Skin of body (tissue), 1 donor: ENCODE measurements at regions not wholly inside any gene's neighbourhood (a gene's known extent, or its start where the extent isn't known, plus 50 kb on each side); places are given as distances from the start of the nearest gene placed in this dataset.

Source experiments
- DNase-seq: peaks from one replicate; lab custom pipeline; 2025; lab: John Stamatoyannopoulos, UW

DNA sequence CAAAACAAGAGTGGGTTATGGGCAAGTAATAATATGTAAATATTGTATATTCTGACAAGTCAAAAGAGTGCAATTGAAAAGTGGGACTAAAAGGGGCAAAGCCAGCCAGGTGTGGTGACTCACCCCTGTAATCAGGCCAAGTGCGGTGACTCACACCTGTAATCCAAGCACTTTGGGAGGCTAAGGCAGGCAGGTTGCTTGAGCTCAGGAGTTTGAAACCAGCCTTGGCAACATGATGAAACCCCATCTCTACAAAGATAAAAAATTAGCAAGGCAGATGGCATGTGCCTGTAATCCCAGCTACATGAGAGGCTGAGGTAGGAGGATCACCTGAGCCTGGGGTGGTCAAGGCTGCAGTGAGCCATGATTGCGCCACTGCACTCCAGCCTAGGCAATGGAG, 304.0 kb downstream of the HHIPL2 start:
- DNase-seq = no peak

- DNase-seq = no peak
Observed at GRCh38 chr1:222242492-222242891, 305.4 kb downstream of the HHIPL2 start.

GRCh38 chr1:222241410-222241809, 306.5 kb downstream of the HHIPL2 start:
- DNase-seq = no peak

DNA sequence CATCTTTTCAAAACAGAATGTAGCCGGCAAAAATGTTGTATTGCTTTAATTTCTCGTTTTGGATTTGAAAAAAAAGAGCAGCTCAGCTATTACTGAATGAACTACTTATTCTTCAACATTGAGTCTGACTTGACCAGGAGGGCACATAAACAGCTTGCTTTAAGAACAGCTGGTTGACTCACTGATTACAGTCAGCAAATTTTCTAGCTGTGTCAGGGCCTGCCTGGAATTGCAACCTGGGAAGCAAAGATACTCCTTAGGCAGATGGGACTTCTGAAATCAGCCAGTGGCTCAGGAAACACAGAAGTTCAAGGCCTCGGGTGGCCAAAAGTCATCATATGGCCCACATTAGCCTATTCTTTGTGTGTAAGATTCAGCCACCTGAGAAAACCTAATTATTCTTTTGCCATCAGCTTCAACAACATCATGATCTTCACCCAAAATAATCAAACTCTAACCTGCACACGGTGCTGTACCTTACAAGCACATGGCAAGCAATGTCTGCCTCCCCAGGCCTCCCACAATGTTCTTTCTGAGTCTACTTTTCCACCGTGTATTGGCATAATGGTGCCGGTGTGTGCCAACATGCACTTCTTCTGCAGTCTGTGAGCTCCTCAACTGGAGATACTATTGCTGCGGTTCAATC, 307.2 kb downstream of the HHIPL2 start:
- no peak for DNase-seq

DNA sequence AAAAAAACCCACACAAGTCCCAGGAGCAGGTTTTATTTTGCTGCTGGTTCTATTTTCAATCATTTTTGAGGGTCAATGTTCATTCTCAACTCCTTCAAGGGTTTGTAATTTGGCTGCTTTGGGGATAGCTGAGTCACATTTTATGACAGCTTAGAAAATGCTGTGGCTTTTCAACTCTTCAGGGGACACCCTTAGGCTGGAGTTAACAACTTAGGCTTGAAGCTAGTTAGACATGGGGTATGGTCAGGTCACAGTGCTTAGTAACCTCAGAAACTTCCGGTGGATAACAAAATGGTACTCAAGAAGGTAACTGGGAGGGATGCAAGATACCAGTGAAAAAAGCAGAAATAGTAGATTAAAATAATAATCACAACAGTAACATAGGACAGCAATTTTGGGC, 308.8 kb downstream of the HHIPL2 start:
- DNase-seq = no peak

DNA sequence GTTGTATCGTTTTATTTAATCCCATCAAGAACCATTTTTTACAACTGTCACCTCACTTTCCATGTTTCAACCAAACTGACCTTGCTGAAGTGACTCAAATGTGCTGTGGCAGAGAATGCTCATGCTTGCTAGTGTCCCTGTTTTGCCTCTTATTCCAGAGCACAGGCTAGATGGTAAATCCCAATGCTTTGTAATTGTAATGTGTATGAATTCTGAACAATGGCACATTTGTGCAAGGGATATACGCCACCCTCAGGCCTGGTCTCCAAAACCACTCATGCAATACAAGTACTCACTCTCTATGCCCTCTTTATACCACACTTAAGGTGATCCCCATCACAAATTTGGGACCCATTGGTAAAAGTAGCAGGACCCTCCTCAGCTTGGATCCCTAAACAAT, 313.6 kb downstream of the HHIPL2 start:
- DNase-seq = no peak

DNA sequence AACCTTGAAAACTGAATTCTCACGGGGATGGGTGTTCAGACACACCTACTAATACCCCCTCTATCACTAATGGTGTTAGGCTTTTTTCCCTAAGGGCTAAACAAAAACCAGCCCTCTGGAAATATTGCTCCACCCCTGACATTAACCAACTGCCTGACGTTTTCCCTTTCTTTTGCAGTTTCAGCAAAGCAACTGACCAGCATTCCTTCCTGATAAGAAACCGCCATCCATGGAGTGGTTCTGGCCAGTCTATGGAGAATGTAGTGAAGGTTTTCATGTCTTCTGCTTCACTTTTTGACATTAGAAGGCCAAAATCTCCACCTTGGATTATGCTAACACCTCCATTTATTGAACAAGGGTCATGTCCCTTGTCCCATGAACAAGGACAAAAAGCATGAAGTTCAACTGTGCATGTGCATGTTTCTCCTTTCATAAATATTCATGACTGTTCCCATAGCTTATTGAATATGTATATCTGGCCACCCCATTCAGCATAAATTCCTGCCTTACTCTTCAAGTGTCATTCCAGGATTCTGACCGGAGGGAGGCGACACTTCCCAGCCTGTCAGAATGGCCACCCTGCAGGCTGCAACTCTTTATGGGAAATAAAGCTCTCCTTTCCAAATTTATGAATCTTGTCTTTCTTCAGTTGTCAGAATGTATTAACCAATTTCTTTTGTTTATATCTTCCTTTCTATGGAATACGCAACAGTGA, 314.3 kb downstream of the HHIPL2 start:
- DNase-seq = no peak

DNA sequence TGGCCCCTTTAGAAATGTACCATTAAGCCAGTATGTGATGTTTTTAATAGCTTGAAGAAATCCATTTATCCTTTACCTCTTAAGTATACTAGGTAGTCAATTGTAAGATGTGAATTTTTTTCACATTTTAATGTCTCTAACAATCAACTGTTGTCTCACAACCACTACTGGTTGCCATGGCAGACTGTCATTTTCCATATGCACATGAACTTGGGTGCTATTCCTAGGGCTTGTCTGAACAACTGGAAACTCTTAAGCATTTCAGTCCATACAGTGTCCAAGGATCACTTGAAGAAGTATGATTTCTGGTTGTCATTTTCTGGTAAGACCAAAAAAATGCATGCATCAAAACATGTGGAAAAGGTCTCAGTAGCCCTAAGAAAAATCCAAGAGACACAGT, 315.1 kb downstream of the HHIPL2 start:
- no peak for DNase-seq

- peak; percentile 44 for DNase-seq
Observed at GRCh38 chr1:222229672-222230312, 318.1 kb downstream of the HHIPL2 start.

GRCh38 chr1:222225316-222225691, 322.6 kb downstream of the HHIPL2 start:
- peak; percentile 89 for DNase-seq

- no peak for DNase-seq
Observed at GRCh38 chr1:222224636-222225315, 323.1 kb downstream of the HHIPL2 start.

DNA sequence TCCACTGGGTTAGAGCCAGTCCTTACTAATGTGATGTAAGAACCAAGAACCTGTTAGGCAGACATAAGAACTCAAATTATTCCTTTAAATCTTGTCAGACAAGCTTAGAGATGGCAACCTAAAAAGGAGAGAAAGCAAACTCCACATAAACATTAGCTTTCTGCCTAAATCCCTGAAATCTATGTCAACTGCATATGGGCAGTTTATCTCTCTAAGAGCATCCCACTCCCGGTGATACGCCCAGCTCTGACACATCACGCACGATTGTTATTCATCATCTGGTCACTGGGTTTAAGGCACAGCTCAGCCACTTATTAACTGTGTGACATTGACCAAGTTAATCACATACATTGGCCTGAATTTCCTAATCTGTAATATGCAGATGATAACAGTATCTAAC, 323.7 kb downstream of the HHIPL2 start:
- DNase-seq = no peak

DNA sequence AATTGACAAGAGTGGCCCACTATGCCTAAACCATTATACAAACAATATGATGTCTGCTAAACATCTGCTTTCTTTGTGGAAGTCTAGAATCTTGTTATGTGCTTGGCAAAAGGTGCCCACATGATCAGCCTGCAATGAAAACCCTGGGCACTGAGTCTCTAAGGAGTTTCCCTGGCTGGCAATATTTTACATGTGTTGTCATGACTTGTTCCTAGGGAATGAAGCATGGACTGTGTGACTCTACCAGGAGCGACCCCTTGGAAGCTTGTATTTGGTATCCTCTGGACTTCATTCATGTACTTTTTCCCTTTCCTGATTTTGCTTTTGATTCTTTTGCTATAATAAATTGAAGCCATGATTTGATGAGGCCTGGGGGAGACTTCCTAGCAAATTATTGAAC, 324.9 kb downstream of the HHIPL2 start:
- DNase-seq = no peak

GRCh38 chr1:222216255-222216754, 331.6 kb downstream of the HHIPL2 start:
- DNase-seq = no peak

DNA sequence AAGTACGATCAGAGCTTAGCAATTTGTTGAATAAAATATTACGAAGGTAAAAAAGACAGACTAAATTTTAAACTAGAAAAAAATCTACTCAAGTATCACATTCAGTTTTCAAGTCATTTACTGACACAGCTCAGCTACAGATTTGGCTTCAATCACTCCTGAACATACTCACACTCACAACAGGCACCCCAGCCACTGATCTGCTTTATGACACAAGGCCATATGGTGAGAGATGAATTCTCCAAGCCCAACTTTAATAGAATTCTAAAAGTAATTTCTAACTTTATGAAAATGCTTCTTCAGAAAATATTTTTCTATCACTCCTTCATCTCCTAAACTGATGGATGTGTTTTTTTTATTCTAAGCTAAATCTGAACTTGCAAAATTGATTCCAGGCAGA, 337.1 kb downstream of the HHIPL2 start:
- DNase-seq = no peak

DNA sequence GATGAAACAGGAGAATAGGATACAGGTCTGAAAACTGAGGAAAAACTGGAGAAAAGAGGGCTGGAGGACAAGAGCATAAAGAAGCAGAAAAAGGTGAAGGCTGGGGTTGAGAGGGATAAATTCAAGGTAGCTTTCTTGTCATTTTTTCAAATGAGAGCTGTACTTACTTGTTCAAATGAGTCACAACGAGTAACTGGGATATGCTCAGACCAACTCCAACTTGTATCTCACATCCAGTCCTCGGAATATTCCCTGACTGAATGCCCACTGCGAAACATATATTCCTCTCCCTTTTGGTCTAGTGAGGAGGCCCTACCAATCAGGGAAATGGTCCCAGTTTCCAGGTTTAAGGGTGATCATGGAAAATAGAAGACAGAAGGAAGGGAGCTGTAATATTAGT, 343.4 kb downstream of the HHIPL2 start:
- no peak for DNase-seq

DNA sequence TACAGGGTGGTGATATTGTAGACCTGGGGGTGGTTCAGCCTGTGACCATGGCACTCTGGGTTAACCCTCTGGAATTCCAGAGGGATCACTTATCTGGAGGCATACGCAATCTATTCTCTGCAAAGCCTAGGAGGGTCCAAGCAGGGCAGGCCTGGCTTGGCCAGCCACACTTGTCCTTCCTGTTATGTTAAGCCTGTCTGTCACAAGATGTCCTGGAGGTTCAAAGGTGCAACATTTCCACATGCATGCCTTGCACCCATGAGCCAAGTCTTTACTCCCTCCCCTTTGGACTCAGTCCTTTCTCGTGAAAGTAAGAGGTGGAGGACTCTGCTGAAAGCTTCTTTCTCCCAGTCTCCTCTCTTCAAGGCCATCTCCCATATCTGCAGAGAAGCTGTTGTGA, 345.1 kb downstream of the HHIPL2 start:
- DNase-seq = no peak

- DNase-seq = no peak
Observed at GRCh38 chr1:222196736-222197135, 351.2 kb downstream of the HHIPL2 start.

- DNase-seq = no peak
Observed at GRCh38 chr1:222196288-222196687, 351.6 kb downstream of the HHIPL2 start.

- DNase-seq = no peak
Observed at GRCh38 chr1:222195857-222196256, 352.0 kb downstream of the HHIPL2 start.

- DNase-seq = no peak
Observed at GRCh38 chr1:222189218-222189617, 358.7 kb downstream of the HHIPL2 start.
